RPMI7951 (cell line): ENCODE measurements at regions not wholly inside any gene's neighbourhood (a gene's known extent, or its start where the extent isn't known, plus 50 kb on each side); places are given as distances from the start of the nearest gene placed in this dataset.

Source experiments
- DNase-seq: peaks from one replicate; pipeline ENCODE4 v3.0.0-alpha.2; 2012; ENCODE audit warnings: low read depth

GRCh38 chr2:220482716-220483115, 855.3 kb downstream of the SLC4A3 start:
- DNase-seq, result no peak

GRCh38 chr2:220489121-220489520, 861.7 kb downstream of the SLC4A3 start:
- DNase-seq, result no peak

- no peak for DNase-seq
These were observed 864.2 kb downstream of the SLC4A3 start for GRCh38 chr2:220491670-220492069.

GRCh38 chr2:220493871-220494525, 866.6 kb downstream of the SLC4A3 start:
- no peak for DNase-seq

- no peak for DNase-seq
These were observed 869.1 kb downstream of the SLC4A3 start for GRCh38 chr2:220496513-220496912.

GRCh38 chr2:220499225-220499624, 871.8 kb downstream of the SLC4A3 start:
- peak; percentile 75 for DNase-seq

GRCh38 chr2:220502539-220502938, 875.1 kb downstream of the SLC4A3 start:
- no peak for DNase-seq

- no peak for DNase-seq
These were observed 876.0 kb downstream of the SLC4A3 start for GRCh38 chr2:220503431-220503830.

- no peak for DNase-seq
These were observed 877.6 kb downstream of the SLC4A3 start for GRCh38 chr2:220504938-220505503.

GRCh38 chr2:220506466-220506865, 879.0 kb downstream of the SLC4A3 start:
- DNase-seq, result no peak

- DNase-seq, result no peak
These were observed 881.8 kb downstream of the SLC4A3 start for GRCh38 chr2:220509096-220509757.

- DNase-seq, result no peak
These were observed 882.5 kb downstream of the SLC4A3 start for GRCh38 chr2:220509966-220510365.

GRCh38 chr2:220510668-220511067, 883.2 kb downstream of the SLC4A3 start:
- no peak for DNase-seq

GRCh38 chr2:220512419-220512818, 885.0 kb downstream of the SLC4A3 start:
- DNase-seq, result peak; percentile 37

GRCh38 chr2:220513573-220514288, 886.3 kb downstream of the SLC4A3 start:
- no peak for DNase-seq

GRCh38 chr2:220521551-220521950, 894.1 kb downstream of the SLC4A3 start:
- DNase-seq, result no peak

- no peak for DNase-seq
These were observed 900.8 kb downstream of the SLC4A3 start for GRCh38 chr2:220528180-220528675.

GRCh38 chr2:220531216-220531615, 903.8 kb downstream of the SLC4A3 start:
- no peak for DNase-seq

- peak; percentile 90 for DNase-seq
These were observed 906.1 kb downstream of the SLC4A3 start for GRCh38 chr2:220533485-220533884.

GRCh38 chr2:220539481-220539880, 912.1 kb downstream of the SLC4A3 start:
- DNase-seq, result no peak

- no peak for DNase-seq
These were observed 916.6 kb downstream of the SLC4A3 start for GRCh38 chr2:220544049-220544448.

GRCh38 chr2:220550995-220551700, 923.7 kb downstream of the SLC4A3 start:
- DNase-seq, result no peak
